ENCODE measurements at regions not wholly inside any gene's neighbourhood (a gene's known extent, or its start where the extent isn't known, plus 50 kb on each side); places are given as distances from the start of the nearest gene placed in this dataset.
A peak's percentile ranks its signal among the peaks of the same experiment; 100 is the strongest.

DNA sequence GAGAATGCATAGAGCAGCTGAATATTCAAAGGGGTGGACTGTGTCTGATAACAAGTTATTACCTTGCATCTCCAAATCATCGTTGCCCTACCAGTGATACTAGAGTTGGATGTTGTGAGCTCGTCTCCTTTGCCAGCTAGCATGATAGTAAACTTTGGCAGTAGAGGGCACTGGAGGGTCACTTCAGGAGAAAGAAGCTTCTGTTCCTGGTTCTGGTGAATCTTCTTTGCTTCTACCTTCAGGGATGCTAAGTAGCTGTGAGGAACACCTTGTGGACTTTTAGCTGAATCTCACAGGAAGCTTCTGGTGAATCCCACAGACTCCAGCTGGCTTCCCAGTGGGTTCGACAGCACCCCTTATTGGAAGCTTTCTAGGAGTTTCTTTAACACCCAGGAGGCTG, 626.6 kb upstream of the SGCD start:
- no peak overlapping the region for H2BK12ac ChIP-seq (ENCODE audit: low read depth, low read length)
- H2AFZ ChIP-seq (ENCODE audit: low read length): no peak overlapping the region
- H3K27me3 ChIP-seq (replicated peaks in 1 of 4; ENCODE audit: control insufficient read depth in 3 of 4, extremely low read depth in 1 of 4, insufficient read depth in 3 of 4, low read length in 3 of 4): no peaks in the 10 kb centered on the region
- H3K4me3 ChIP-seq (ENCODE audit: extremely low read depth in 1 of 4, insufficient read depth in 2 of 4, low read depth in 3 of 4, low read length in 4 of 4): no peak overlapping the region
- no peak overlapping the region for H3K4me2 ChIP-seq (ENCODE audit: insufficient read depth in 1 of 2, low read depth in 2 of 2, low read length in 2 of 2)
- H2BK5ac ChIP-seq (ENCODE audit: low read depth, low read length): no peak overlapping the region
- no peak overlapping the region for H2AK5ac ChIP-seq (ENCODE audit: low read depth, low read length)
- no peak overlapping the region for H4K5ac ChIP-seq (ENCODE audit: insufficient read length, low read depth, low read length)
- H2BK15ac ChIP-seq (ENCODE audit: low read length): no peak overlapping the region
- POLR2A ChIA-PET (ENCODE audit: partially characterized antibody): no interaction called here
- no peaks in the 10 kb centered on the region for H3K79me1 ChIP-seq (ENCODE audit: low read depth, low read length)
- CTCF ChIA-PET (ENCODE audit: partially characterized antibody): interaction anchor here (0.6 to 1.6 kb wide), 28 partner anchors 9 to 930 kb away, joined by 3 to 12 read pairs (median 3); no protein-coding TSS in a partner anchor
- WGBS, 2 experiments (ENCODE audit: extremely low coverage in 1 of 2, insufficient coverage in 1 of 2, insufficient read length in 1 of 2, insufficient replicate concordance in 2 of 2, low coverage in 1 of 2, low lambda C conversion rate in 2 of 2, missing lambda C conversion rate in 1 of 2): 77% methylated on average over 3 of the region's 3 CpGs; no CpG with 5 or more reads in 1 of the 2 experiments
- H3K79me2 ChIP-seq (ENCODE audit: control insufficient read depth in 1 of 2, insufficient read depth in 2 of 2, low read length in 2 of 2): no peaks in the 10 kb centered on the region
- DNase-seq (ENCODE audit: low read depth in 1 of 2, low spot score in 2 of 2): no peak
- H2BK120ac ChIP-seq (replicated peaks; ENCODE audit: low read depth, low read length): no peak overlapping the region
- peak; percentile 80 for FAIRE-seq
- H3K23ac ChIP-seq (ENCODE audit: insufficient read length): no peak overlapping the region
- no peak overlapping the region for H2BK20ac ChIP-seq (ENCODE audit: low read length)
- H4K8ac ChIP-seq (ENCODE audit: extremely low read depth, insufficient read depth, low read length): no peak overlapping the region
- H4K20me1 ChIP-seq (replicated peaks in 1 of 2; ENCODE audit: control insufficient read depth in 1 of 2, insufficient read depth in 2 of 2, low read length in 2 of 2): no peaks in the 10 kb centered on the region
- H3K4me1 ChIP-seq (replicated peaks in 1 of 4; ENCODE audit: control insufficient read depth in 3 of 4, insufficient read depth in 4 of 4, low read length in 3 of 4): no peaks in the 10 kb centered on the region
- no peak overlapping the region for H4K91ac ChIP-seq (replicated peaks; ENCODE audit: insufficient read length, low read length)
- no peaks in the 10 kb centered on the region for H3K23me2 ChIP-seq (ENCODE audit: low read depth, low read length)
- H3K18ac ChIP-seq (ENCODE audit: extremely low read depth, low read length): no peak overlapping the region
- no peak overlapping the region for H3K27ac ChIP-seq (ENCODE audit: low read depth, low read length)
- H3K9ac ChIP-seq (replicated peaks in 1 of 4; ENCODE audit: extremely low read depth in 1 of 4, low read depth in 3 of 4, low read length in 3 of 4): no peak overlapping the region
- peak; percentile 69 to 80 for TF ChIP-seq RAD21 (IDR thresholded peaks at IDR 0.05 in 1 of 2, conservative IDR thresholded peaks at IDR 0.05 in 1 of 2; ENCODE audit: low read depth in 2 of 2, low read length in 2 of 2)
- TF ChIP-seq, protein P1, sequence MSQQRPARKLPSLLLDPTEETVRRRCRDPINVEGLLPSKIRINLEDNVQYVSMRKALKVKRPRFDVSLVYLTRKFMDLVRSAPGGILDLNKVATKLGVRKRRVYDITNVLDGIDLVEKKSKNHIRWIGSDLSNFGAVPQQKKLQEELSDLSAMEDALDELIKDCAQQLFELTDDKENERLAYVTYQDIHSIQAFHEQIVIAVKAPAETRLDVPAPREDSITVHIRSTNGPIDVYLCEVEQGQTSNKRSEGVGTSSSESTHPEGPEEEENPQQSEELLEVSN (IDR thresholded peaks at IDR 0.05): no peak
- TF ChIP-seq, protein P2, sequence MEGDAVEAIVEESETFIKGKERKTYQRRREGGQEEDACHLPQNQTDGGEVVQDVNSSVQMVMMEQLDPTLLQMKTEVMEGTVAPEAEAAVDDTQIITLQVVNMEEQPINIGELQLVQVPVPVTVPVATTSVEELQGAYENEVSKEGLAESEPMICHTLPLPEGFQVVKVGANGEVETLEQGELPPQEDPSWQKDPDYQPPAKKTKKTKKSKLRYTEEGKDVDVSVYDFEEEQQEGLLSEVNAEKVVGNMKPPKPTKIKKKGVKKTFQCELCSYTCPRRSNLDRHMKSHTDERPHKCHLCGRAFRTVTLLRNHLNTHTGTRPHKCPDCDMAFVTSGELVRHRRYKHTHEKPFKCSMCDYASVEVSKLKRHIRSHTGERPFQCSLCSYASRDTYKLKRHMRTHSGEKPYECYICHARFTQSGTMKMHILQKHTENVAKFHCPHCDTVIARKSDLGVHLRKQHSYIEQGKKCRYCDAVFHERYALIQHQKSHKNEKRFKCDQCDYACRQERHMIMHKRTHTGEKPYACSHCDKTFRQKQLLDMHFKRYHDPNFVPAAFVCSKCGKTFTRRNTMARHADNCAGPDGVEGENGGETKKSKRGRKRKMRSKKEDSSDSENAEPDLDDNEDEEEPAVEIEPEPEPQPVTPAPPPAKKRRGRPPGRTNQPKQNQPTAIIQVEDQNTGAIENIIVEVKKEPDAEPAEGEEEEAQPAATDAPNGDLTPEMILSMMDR (IDR thresholded peaks at IDR 0.05; ENCODE audit: control extremely low read depth in 1 of 3, insufficient read depth in 1 of 3, low read depth in 1 of 3, low read length in 3 of 3): peak in 2 of 3 experiments; percentile 55 to 69; a peak in 3 of 4 replicates
- TF ChIP-seq GTF2F1 (IDR thresholded peaks at IDR 0.05; ENCODE audit: borderline replicate concordance, low read depth, low read length): no peak
- H3K36me3 ChIP-seq (ENCODE audit: control insufficient read depth in 2 of 4, insufficient read depth in 4 of 4, low read length in 3 of 4): no peaks in the 10 kb centered on the region
- H3K14ac ChIP-seq (ENCODE audit: insufficient read length): no peak overlapping the region
- no peak overlapping the region for H3K4ac ChIP-seq (replicated peaks; ENCODE audit: insufficient read length, low read depth, low read length)
- H3K9me3 ChIP-seq (ENCODE audit: insufficient read depth in 2 of 2, low read depth in 1 of 2, low read length in 1 of 2): no peaks in the 10 kb centered on the region
- no peak overlapping the region for H3K56ac ChIP-seq (replicated peaks; ENCODE audit: insufficient read length, low read depth, low read length)

Data from H1 (cell line).